ENCODE measurements at regions not wholly inside any gene's neighbourhood (a gene's known extent, or its start where the extent isn't known, plus 50 kb on each side); places are given as distances from the start of the nearest gene placed in this dataset.
"Not testable (repeated sequence)": the region's sequence is repeated elsewhere in the genome, so short reads cannot be mapped to it uniquely, and the experiment has no call there.

DNA sequence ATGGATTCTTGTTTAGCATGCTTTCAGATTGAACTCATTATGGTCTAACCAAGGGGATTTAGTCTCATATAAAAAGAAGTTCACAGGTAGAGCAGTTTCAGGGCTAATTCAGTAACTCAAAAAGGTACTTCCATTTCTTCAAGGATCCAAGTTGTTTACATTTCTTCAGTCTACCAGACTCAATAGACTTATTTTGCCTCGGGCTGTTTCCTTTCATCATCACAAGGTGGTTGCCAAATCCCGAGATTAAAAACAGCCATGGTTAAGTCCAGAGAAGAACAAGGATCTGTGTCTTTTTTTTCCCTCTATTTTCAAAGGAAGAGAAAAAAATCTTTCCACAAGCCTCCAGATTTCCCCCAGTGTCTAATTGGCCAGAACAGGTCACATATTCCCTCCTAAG is 69.8 kb upstream of the SNX9 start:
- Histone ChIP-seq H3K4me3 (no peak overlapping the region), H3K9me3 (no peaks in the 10 kb centered on the region), H3K4me2 (no peak overlapping the region), H3K27ac (no peak overlapping the region), H3K4me1 (peaks cover 5% of the 10 kb centered on the region; the same call in 1 of the 3 replicates)
- TF ChIP-seq, protein P1, sequence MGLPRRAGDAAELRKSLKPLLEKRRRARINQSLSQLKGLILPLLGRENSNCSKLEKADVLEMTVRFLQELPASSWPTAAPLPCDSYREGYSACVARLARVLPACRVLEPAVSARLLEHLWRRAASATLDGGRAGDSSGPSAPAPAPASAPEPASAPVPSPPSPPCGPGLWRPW (IDR thresholded peaks at IDR 0.05), result no peak
- no peak for TF ChIP-seq HOXB5 (CRISPR knock-in tag; IDR thresholded peaks at IDR 0.05)
- ChIA-PET CTCF (no interaction called here), POLR2A (no interaction called here)
- DNase-seq (ENCODE audit: low read depth in 1 of 2, low spot score in 1 of 2) (no peak), ATAC-seq (no peak), FAIRE-seq (no peak)
- 0% methylated on average over 2 of the region's 2 CpGs for WGBS (ENCODE audit: missing lambda C conversion rate)

DNA sequence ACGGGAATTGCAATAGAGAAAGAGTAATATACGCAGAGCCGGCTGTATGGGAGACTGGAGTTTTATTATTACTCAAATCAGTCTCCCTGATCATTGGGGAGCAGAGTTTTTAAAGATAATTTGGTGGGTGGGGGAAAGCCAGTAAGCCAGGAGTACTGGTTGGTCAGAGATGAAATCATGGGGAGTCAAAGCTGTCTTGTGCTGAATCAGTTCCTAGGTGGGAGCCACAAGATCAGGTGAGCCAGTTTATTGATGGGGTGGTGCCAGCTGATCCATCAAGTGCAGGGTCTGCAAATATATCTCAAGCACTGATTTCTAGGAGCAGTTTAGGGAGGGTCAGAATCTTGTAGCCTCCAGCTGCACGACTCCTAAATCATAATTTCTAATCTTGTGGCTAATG is 69.2 kb upstream of the SNX9 start:
- POLR2A ChIA-PET; H3K9me3 ChIP-seq; H3K4me2 ChIP-seq; H3K4me1 ChIP-seq; H3K4me3 ChIP-seq; ATAC-seq; FAIRE-seq; DNase-seq (ENCODE audit: low read depth in 1 of 2, low spot score in 1 of 2); H3K27ac ChIP-seq: not testable (repeated sequence)
- WGBS (ENCODE audit: missing lambda C conversion rate), result 71% methylated on average over 4 of the region's 4 CpGs
- CTCF ChIA-PET, result interaction anchor here (7.3 kb wide), 1 partner anchor 119 kb away, joined by 61 read pairs; no protein-coding TSS in a partner anchor

DNA sequence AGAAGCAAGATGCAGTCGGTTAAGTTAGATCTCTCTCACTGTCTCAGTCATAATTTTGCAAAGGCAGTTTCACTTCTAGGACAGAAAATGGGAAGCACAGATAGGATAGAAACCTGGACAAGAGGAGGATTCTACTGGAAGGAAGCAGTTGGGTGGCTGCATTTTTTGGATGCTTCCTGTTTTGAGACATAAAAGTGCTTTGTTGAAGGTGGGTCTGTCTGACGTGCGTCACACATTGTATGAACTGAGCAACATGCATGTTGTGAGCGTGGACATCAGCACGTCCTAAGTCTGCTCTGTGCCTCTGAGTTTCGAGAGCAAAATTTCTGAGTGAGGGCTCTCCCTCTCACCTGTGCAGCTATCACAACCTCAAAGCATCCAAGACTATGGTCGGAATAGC is 68.7 kb upstream of the SNX9 start:
- Histone ChIP-seq H3K4me1 (peaks cover 5% of the 10 kb centered on the region; the same call in 1 of the 3 replicates), H3K27ac (no peak overlapping the region), H3K4me3 (no peak overlapping the region), H3K9me3 (no peaks in the 10 kb centered on the region), H3K4me2 (no peak overlapping the region)
- 84% methylated on average over 6 of the region's 7 CpGs for WGBS (ENCODE audit: missing lambda C conversion rate)
- FAIRE-seq (no peak), ATAC-seq (no peak), DNase-seq (ENCODE audit: low read depth in 1 of 2, low spot score in 1 of 2) (no peak)
- POLR2A ChIA-PET, result no interaction called here
- CTCF ChIA-PET, result interaction anchor here (7.3 kb wide), 1 partner anchor 119 kb away, joined by 61 read pairs; no protein-coding TSS in a partner anchor
- TF ChIP-seq JUN (IDR thresholded peaks at IDR 0.05) (no peak), MAFK (IDR thresholded peaks at IDR 0.05; ENCODE audit: partially characterized antibody) (no peak), HEYL (CRISPR knock-in tag; IDR thresholded peaks at IDR 0.05) (no peak), EHF (CRISPR knock-in tag; IDR thresholded peaks at IDR 0.05) (no peak), HOXA7 (CRISPR knock-in tag; IDR thresholded peaks at IDR 0.05) (no peak), CEBPB (IDR thresholded peaks at IDR 0.05) (no peak), MAZ (IDR thresholded peaks at IDR 0.05; ENCODE audit: borderline replicate concordance, low read depth, low read length) (no peak), KDM5A (IDR thresholded peaks at IDR 0.05) (no peak)
- TF ChIP-seq, protein P1 (IDR thresholded peaks at IDR 0.05), result no peak
- TF ChIP-seq, protein P2, sequence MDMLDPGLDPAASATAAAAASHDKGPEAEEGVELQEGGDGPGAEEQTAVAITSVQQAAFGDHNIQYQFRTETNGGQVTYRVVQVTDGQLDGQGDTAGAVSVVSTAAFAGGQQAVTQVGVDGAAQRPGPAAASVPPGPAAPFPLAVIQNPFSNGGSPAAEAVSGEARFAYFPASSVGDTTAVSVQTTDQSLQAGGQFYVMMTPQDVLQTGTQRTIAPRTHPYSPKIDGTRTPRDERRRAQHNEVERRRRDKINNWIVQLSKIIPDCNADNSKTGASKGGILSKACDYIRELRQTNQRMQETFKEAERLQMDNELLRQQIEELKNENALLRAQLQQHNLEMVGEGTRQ (IDR thresholded peaks at IDR 0.05), result no peak

DNA sequence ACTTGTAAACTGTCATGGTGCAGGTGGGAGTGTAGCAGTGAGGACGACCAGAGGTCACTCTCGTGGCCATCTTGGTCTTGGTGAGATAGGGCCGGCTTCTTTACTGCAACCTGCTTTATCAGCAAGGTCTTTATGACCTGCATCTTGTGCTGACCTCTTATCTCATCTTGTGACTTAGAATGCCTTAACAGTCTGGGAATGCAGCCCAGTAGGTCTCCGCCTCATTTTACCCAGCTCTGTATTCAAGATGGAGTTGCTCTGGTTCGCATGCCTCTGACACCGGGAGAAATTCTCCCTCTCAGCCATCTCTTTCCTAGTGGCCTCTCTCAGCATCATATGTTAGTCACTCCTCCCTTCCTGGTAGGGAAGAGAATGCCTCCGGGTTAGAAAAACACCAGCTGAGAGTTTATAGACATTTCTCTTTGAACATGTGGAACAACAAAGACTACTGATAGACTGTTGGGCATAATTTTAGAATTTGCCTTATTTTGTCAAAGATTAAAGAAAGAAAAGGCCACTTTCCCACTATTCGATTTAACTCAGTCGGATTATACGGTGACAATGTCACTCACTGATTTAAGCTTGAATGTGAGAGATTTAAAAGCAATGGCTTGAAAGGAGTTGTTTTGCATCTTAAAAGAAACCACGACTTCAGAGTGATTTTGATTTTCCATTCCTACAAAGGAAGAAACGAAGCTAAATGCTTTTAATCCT is 67.9 kb upstream of the SNX9 start:
- no peak for FAIRE-seq
- H3K27ac ChIP-seq, result no peak overlapping the region
- POLR2A ChIA-PET, result no interaction called here

More for the DNA sequence above, 67.9 kb upstream of the SNX9 start:
- DNase-seq (ENCODE audit: low read depth in 1 of 2, low spot score in 1 of 2) (no peak), ATAC-seq (no peak)
- CTCF ChIA-PET, result interaction anchor here (0.7 to 7.3 kb wide), 11 partner anchors 9 to 317 kb away, joined by 3 to 61 read pairs (median 8); no protein-coding TSS in a partner anchor
- Histone ChIP-seq H3K4me3 (no peak overlapping the region), H3K9me3 (no peaks in the 10 kb centered on the region), H3K4me1 (peaks cover 6% of the 10 kb centered on the region), H3K4me2 (no peak overlapping the region)
- TF ChIP-seq JUNB (IDR thresholded peaks at IDR 0.05), result no peak
- TF ChIP-seq, protein P3, sequence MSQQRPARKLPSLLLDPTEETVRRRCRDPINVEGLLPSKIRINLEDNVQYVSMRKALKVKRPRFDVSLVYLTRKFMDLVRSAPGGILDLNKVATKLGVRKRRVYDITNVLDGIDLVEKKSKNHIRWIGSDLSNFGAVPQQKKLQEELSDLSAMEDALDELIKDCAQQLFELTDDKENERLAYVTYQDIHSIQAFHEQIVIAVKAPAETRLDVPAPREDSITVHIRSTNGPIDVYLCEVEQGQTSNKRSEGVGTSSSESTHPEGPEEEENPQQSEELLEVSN (IDR thresholded peaks at IDR 0.05; ENCODE audit: borderline replicate concordance, low read depth), result no peak
- no peak for TF ChIP-seq TP53 (CRISPR knock-in tag; IDR thresholded peaks at IDR 0.05)
- 78% methylated on average over 12 of the region's 12 CpGs for WGBS (ENCODE audit: missing lambda C conversion rate)
